AG04450 (cell line): ENCODE measurements at regions not wholly inside any gene's neighbourhood (a gene's known extent, or its start where the extent isn't known, plus 50 kb on each side); places are given as distances from the start of the nearest gene placed in this dataset.

ENCODE experiments used
- CTCF ChIA-PET: fragments of 300-600, 350-600 bp; formaldehyde crosslinking; extraction: SDS; loops from one replicate; lab custom pipeline; 2022; ENCODE audit warnings: antibody characterized with exemption, inconsistent platforms; lab: Charles Lee
- POLR2A ChIA-PET: fragments of 350-600 bp; formaldehyde crosslinking; extraction: SDS; loops from one replicate; lab custom pipeline; 2021; ENCODE audit warnings: antibody characterized with exemption, inconsistent platforms; lab: Yijun Ruan, JAX
- DNase-seq: peaks from one replicate; pipeline ENCODE4 v3.0.0-alpha.2; 2011; ENCODE audit warnings: low read depth, low spot score
- H3K27ac ChIP-seq: one replicate; pipeline ENCODE4 v1.5.1; 2012; ENCODE audit warnings: low read depth, low read length, control low read depth
- H3K27me3 ChIP-seq: one replicate; pipeline ENCODE4 v1.6.0; 2012; ENCODE audit warnings: low read length; ENCODE audit not compliant: control insufficient read depth, insufficient read depth
- H3K4me3 ChIP-seq: 2 replicates; pipeline ENCODE4 v1.5.1; 2011; ENCODE audit warnings: mild to moderate bottlenecking, low read depth, low read length, control low read depth
- H3K9me3 ChIP-seq: 2 replicates; pipeline ENCODE4 v1.5.1; 2012; ENCODE audit warnings: low read length; ENCODE audit not compliant: control insufficient read depth, insufficient read depth
- TF ChIP-seq, protein P1 (sequence below): IDR thresholded peaks from 2 replicates; pipeline ENCODE4 v1.5.1; 2011; ENCODE audit warnings: low read depth, low read length, control low read depth, inconsistent platforms

DNA sequence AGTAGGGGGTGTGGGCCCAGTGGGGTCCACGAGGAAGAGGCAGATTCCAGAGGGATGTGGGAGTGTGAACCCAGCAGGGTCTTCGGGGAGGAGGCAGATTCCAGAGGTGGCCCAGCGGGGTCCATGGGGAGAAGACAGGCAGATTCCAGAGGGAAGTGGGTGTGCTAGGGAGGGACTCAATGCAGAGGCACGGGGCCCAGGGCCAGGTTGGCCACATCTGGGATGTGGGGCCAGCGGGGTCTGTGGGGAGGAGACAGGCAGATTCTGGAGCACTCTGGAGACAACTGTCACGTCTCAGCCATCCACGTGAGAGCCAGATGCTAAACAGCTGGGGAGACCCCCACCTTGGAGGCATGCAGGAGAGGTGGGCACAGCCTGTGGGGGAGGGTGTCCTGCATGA, 582.6 kb downstream of the TBC1D22A start:
- no peak overlapping the region for H3K27ac ChIP-seq
- H3K27me3 ChIP-seq: no peaks in the 10 kb centered on the region
- TF ChIP-seq, protein P1, sequence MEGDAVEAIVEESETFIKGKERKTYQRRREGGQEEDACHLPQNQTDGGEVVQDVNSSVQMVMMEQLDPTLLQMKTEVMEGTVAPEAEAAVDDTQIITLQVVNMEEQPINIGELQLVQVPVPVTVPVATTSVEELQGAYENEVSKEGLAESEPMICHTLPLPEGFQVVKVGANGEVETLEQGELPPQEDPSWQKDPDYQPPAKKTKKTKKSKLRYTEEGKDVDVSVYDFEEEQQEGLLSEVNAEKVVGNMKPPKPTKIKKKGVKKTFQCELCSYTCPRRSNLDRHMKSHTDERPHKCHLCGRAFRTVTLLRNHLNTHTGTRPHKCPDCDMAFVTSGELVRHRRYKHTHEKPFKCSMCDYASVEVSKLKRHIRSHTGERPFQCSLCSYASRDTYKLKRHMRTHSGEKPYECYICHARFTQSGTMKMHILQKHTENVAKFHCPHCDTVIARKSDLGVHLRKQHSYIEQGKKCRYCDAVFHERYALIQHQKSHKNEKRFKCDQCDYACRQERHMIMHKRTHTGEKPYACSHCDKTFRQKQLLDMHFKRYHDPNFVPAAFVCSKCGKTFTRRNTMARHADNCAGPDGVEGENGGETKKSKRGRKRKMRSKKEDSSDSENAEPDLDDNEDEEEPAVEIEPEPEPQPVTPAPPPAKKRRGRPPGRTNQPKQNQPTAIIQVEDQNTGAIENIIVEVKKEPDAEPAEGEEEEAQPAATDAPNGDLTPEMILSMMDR: no peak
- no peak overlapping the region for H3K4me3 ChIP-seq
- ChIA-PET CTCF (no interaction called here), POLR2A (no interaction called here)
- H3K9me3 ChIP-seq: no peaks in the 10 kb centered on the region; the same call in 1 of the 2 replicates
- DNase-seq: no peak

DNA sequence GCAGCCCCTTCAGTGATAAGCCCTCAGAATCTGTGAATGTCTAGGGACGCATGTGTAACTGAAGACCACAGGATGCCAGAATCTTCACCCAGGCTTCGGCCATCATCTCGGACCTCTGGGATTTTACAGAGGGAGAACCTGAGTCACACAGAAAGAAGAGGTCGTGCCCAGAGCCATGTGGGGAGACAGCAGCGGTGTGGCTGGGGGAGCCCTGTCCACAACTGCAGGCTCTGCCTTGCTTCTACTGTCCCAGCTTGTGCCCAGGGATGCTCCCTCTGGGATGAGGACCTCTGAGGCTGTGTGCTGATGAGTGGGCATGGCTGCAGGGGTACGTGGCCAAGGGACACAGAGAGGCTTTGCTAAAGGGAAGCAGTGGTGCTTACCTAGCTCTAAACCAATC, 582.0 kb downstream of the TBC1D22A start:
- Histone ChIP-seq H3K27me3 (no peaks in the 10 kb centered on the region), H3K27ac (no peak overlapping the region), H3K4me3 (no peak overlapping the region), H3K9me3 (no peaks in the 10 kb centered on the region; the same call in 1 of the 2 replicates)
- no peak for DNase-seq
- CTCF ChIA-PET: no interaction called here
- POLR2A ChIA-PET: no interaction called here
- TF ChIP-seq, protein P1: no peak

DNA sequence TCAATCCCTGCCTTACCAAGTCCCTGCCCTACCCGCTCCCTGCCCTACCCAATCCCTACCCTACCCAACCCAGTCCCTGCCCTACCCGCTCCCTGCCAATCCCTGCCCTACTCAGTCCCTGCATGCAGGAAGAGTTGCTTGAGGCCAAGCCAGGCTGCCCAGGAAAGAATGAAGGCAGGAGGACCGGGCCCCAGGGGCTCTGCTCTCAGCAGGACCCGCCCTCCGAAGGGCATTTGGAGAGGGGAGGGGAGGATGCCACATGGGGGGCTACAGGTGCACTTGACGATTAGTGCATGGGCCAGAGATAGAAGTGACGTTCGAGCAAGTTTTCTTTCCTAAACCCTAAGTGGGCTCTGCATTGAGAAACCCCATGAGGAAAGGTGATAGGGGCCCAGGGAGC, 581.2 kb downstream of the TBC1D22A start:
- ChIA-PET CTCF (no interaction called here), POLR2A (no interaction called here)
- TF ChIP-seq, protein P1: no peak
- Histone ChIP-seq H3K27me3 (no peaks in the 10 kb centered on the region), H3K9me3 (no peaks in the 10 kb centered on the region; the same call in 1 of the 2 replicates), H3K27ac (no peak overlapping the region), H3K4me3 (no peak overlapping the region)
- DNase-seq: no peak

DNA sequence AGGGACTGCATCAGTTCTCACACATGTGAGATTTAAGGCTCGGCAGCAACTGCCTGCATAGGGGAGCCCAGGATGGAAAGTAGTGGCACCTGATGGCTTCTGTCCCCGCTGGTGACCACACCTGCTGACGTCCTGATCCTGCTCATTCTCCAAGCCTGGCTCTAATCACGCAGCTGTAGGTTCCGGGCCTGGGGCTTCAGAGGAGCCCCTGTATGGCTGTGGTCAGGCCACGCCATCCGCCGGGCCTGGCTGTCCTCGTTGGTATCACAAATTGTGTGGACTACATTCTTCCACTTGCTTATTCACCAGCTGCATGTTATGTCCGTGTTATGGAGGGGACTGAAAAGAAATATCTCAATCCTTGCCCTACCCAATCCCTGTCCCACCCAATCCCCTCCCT, 580.0 kb downstream of the TBC1D22A start:
- Histone ChIP-seq H3K4me3 (no peak overlapping the region), H3K27ac (no peak overlapping the region), H3K27me3 (no peaks in the 10 kb centered on the region), H3K9me3 (no peaks in the 10 kb centered on the region; the same call in 1 of the 2 replicates)
- TF ChIP-seq, protein P1: no peak
- CTCF ChIA-PET: no interaction called here
- POLR2A ChIA-PET: no interaction called here
- no peak for DNase-seq

DNA sequence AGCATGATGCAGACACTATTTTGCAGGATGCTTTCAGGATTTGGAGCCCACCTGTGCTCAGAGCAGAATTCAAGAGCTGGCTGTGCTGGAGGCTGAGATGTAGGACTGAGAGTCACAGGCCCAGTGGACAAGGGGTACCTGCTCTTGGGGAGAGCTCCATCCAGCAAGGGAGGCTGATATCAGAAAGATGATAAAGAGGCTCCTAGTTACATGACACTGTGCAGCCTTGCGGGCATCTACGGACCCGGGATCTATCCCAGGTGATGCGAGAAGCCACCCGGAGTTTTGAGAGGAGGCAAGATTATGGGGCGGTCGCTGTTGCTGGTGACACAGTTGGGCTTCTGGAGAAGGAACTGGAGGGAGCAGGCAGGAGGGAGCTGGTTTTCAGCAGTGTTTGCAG, 579.0 kb downstream of the TBC1D22A start:
- no peak for DNase-seq
- TF ChIP-seq, protein P1: no peak
- POLR2A ChIA-PET: no interaction called here

More for the DNA sequence above, 579.0 kb downstream of the TBC1D22A start:
- no peaks in the 10 kb centered on the region for H3K27me3 ChIP-seq
- no peak overlapping the region for H3K4me3 ChIP-seq
- no peaks in the 10 kb centered on the region; the same call in 1 of the 2 replicates for H3K9me3 ChIP-seq
- CTCF ChIA-PET: no interaction called here
- no peak overlapping the region for H3K27ac ChIP-seq
